ENCODE measurements at regions not wholly inside any gene's neighbourhood (a gene's known extent, or its start where the extent isn't known, plus 50 kb on each side); places are given as distances from the start of the nearest gene placed in this dataset.

- ATAC-seq, result peak; percentile 41
- TF ChIP-seq SNAI2 (CRISPR knock-in tag; IDR thresholded peaks at IDR 0.05), result no peak
- no peak for TF ChIP-seq OSR1 (CRISPR knock-in tag; IDR thresholded peaks at IDR 0.05)
- TF ChIP-seq BACH2 (CRISPR knock-in tag; IDR thresholded peaks at IDR 0.05; ENCODE audit: borderline replicate concordance), result no peak
- TF ChIP-seq ZNF8 (CRISPR knock-in tag; IDR thresholded peaks at IDR 0.05), result no peak
- TF ChIP-seq CSRNP3 (CRISPR knock-in tag; IDR thresholded peaks at IDR 0.05), result no peak
- TF ChIP-seq ZNF70 (CRISPR knock-in tag; IDR thresholded peaks at IDR 0.05), result no peak
- TF ChIP-seq ZNF565 (CRISPR knock-in tag; conservative IDR thresholded peaks at IDR 0.05; ENCODE audit: low read depth), result no peak
- TF ChIP-seq ARNTL (CRISPR knock-in tag; IDR thresholded peaks at IDR 0.05; ENCODE audit: borderline replicate concordance, low read depth), result no peak
- TF ChIP-seq ISL1 (CRISPR knock-in tag; IDR thresholded peaks at IDR 0.05), result no peak
- no peak for TF ChIP-seq ZFP30 (CRISPR knock-in tag; IDR thresholded peaks at IDR 0.05)
- TF ChIP-seq GLIS3 (CRISPR knock-in tag; IDR thresholded peaks at IDR 0.05), result no peak
- no peak for TF ChIP-seq ZC3H10 (CRISPR knock-in tag; IDR thresholded peaks at IDR 0.05)
- no peak for TF ChIP-seq CREB5 (CRISPR knock-in tag; IDR thresholded peaks at IDR 0.05; ENCODE audit: low read depth)
- TF ChIP-seq ESRRG (CRISPR knock-in tag; IDR thresholded peaks at IDR 0.05), result no peak
- no peak for TF ChIP-seq TOX (CRISPR knock-in tag; IDR thresholded peaks at IDR 0.05; ENCODE audit: borderline replicate concordance)
- TF ChIP-seq PPARA (CRISPR knock-in tag; IDR thresholded peaks at IDR 0.05; ENCODE audit: borderline replicate concordance), result no peak
- no peak for TF ChIP-seq POU6F1 (CRISPR knock-in tag; IDR thresholded peaks at IDR 0.05; ENCODE audit: borderline replicate concordance, low read depth)
- no peak for TF ChIP-seq TSHZ2 (CRISPR knock-in tag; IDR thresholded peaks at IDR 0.05)
- no peak for TF ChIP-seq CSDC2 (CRISPR knock-in tag; IDR thresholded peaks at IDR 0.05)
Observed at GRCh38 chr4:102430461-102430910, 70.7 kb upstream of the NFKB1 start.

- ATAC-seq, result no peak
- TF ChIP-seq ISL1 (CRISPR knock-in tag; IDR thresholded peaks at IDR 0.05), result no peak
- no peak for TF ChIP-seq PPARA (CRISPR knock-in tag; IDR thresholded peaks at IDR 0.05; ENCODE audit: borderline replicate concordance)
- TF ChIP-seq ZNF8 (CRISPR knock-in tag; IDR thresholded peaks at IDR 0.05), result no peak
- TF ChIP-seq CSDC2 (CRISPR knock-in tag; IDR thresholded peaks at IDR 0.05), result no peak
- TF ChIP-seq ESRRG (CRISPR knock-in tag; IDR thresholded peaks at IDR 0.05), result no peak
- TF ChIP-seq SNAI2 (CRISPR knock-in tag; IDR thresholded peaks at IDR 0.05), result no peak
- TF ChIP-seq CREB5 (CRISPR knock-in tag; IDR thresholded peaks at IDR 0.05; ENCODE audit: low read depth), result no peak
- no peak for TF ChIP-seq TOX (CRISPR knock-in tag; IDR thresholded peaks at IDR 0.05; ENCODE audit: borderline replicate concordance)
- TF ChIP-seq POU6F1 (CRISPR knock-in tag; IDR thresholded peaks at IDR 0.05; ENCODE audit: borderline replicate concordance, low read depth), result no peak
- TF ChIP-seq TCF4 (CRISPR knock-in tag; IDR thresholded peaks at IDR 0.05; ENCODE audit: borderline replicate concordance), result no peak
- TF ChIP-seq ZFP30 (CRISPR knock-in tag; IDR thresholded peaks at IDR 0.05), result no peak
- no peak for TF ChIP-seq PATZ1 (CRISPR knock-in tag; IDR thresholded peaks at IDR 0.05; ENCODE audit: borderline replicate concordance)
- no peak for TF ChIP-seq BACH2 (CRISPR knock-in tag; IDR thresholded peaks at IDR 0.05; ENCODE audit: borderline replicate concordance)
- TF ChIP-seq ZC3H10 (CRISPR knock-in tag; IDR thresholded peaks at IDR 0.05), result no peak
- TF ChIP-seq ZNF565 (CRISPR knock-in tag; conservative IDR thresholded peaks at IDR 0.05; ENCODE audit: low read depth), result no peak
- TF ChIP-seq CSRNP3 (CRISPR knock-in tag; IDR thresholded peaks at IDR 0.05), result no peak
- no peak for TF ChIP-seq ARNTL (CRISPR knock-in tag; IDR thresholded peaks at IDR 0.05; ENCODE audit: borderline replicate concordance, low read depth)
Observed at GRCh38 chr4:102431608-102431961, 69.6 kb upstream of the NFKB1 start.

Measured in SK-N-SH treated with all-trans-retinoic acid at 6 μM for 48 hours (cell line).